CD4-positive, alpha-beta T cell treated with Interleukin-15 for 1 hour (primary cell): ENCODE measurements at regions not wholly inside any gene's neighbourhood (a gene's known extent, or its start where the extent isn't known, plus 50 kb on each side); places are given as distances from the start of the nearest gene placed in this dataset.

Source experiments
- DNase-seq: peaks from one replicate; pipeline ENCODE4 v3.0.0-alpha.2; 2020

DNA sequence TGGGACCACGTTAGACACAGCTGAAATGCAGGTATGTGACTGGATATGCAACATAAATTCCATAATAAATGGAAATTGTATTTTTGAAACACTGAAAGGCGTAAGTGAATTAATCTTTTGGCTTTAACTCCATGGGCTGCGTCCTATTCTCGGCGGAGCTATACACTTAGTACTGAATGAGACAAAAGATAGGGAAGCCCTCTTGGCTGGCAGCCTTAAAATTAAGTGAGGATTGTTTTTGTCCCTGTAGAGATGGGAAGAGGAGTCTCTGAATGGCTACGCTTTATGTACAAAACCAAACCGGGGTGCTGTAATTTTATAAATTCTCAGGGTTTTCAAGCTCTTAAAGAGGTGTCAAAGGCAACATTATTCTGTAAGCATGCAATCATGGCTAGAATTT is 429.8 kb downstream of the QKI start:
- DNase-seq: no peak

- DNase-seq: no peak
Observed at GRCh38 chr6:163843218-163843617, 428.7 kb downstream of the QKI start.

GRCh38 chr6:163842467-163842866 is 427.9 kb downstream of the QKI start:
- DNase-seq: no peak

DNA sequence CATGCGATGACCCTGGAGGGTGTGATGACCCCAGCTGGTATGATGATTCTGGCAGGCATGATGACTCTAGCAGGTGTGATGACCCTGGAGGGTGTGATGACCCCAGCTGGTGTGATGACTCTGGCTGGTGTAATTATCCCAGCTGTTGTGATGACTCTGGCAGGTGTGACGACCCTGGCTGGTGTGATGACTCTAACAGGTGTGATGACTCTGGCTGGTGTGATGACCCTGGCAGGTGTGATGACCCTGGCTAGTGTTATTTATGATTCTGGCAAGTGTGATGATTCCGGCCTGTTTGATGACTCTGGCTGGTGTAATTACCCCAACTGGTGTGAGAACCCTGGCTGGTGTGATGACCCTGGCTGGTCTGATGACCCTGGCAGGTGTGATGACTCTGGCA is 427.2 kb downstream of the QKI start:
- DNase-seq: no peak

- DNase-seq: no peak
Observed at GRCh38 chr6:163841326-163841725, 426.8 kb downstream of the QKI start.

- no peak for DNase-seq
Observed at GRCh38 chr6:163840880-163841279, 426.4 kb downstream of the QKI start.

DNA sequence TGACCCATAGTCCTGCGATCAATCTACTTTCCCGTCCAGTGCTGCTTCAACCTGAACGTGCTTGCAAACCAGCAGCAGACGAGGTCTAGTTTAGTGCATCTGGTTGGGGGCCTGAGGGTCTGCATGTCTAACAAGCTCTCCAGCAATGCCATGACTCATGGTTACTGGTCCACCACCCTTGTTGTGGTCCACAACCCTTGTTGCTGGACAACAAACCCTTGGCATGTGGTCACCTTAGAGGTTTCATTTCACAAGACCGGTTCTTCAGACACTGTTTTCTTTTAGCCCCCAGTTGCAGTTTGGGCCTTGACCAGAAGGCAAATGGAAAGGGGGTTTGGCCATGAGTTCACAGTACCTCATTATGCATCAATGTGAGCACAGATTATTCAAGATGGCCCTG is 424.8 kb downstream of the QKI start:
- DNase-seq: no peak

GRCh38 chr6:163837691-163838431 is 423.3 kb downstream of the QKI start:
- DNase-seq: no peak

DNA sequence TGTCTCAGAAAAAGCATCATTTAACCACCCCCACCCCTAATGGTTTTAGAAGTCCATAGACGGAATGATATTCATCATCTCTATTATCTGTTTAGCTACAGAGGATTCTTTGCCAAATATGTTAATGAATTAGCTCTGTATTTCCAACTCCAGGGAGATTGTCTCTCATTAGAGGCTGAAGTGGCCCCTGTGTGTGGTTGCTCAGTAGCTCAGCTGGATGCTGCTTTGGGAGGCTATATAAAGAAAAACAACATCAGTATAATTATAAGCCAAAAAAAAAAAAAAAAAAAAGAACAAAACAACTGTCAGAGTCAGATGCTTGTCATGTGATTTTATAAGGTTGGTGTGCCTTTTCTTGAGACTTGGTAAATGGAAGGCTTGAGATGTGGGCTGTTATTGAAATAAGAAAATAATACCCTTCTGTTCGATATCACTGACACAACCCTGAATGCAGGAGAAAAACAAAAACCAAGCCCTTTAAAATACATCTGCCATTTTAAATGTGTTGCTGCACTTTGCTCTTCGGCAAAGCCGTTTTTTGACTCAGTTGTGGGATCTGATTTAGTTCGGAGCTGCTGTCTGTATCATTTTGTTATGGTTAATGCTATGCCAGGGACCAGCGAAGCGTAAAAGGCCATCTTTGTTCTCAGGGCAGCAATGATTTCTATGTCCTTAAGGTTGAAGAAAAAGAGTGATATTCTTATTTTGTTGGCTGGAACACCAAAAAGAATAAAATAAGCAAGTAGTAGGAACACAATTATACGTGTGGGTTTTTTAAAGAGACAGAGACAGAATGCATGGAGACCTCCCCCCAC is 422.6 kb downstream of the QKI start:
- no peak for DNase-seq

- DNase-seq: no peak
Observed at GRCh38 chr6:163835439-163836171, 421.1 kb downstream of the QKI start.

GRCh38 chr6:163834226-163834970 is 419.9 kb downstream of the QKI start:
- DNase-seq: no peak

- DNase-seq: no peak
Observed at GRCh38 chr6:163831736-163832135, 417.2 kb downstream of the QKI start.

DNA sequence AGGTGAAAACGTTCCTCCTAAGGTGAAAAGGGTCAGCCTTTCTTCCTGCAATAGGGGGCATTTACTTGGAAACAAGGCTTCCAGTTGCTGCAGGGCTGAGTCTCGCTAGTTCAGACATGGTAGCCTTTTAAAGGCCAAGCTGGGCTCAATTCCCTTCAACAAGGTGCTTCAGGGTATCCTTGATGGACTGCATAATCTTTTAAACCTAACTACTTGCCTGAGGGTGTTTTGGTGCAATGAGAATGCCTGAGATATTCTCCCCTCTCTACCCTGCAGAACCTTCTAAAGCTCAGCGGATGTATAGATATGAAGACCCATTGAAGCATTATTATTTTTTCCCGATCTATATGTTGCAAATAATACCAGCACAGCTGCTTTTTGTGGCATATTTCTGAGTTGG is 416.1 kb downstream of the QKI start:
- DNase-seq: no peak

DNA sequence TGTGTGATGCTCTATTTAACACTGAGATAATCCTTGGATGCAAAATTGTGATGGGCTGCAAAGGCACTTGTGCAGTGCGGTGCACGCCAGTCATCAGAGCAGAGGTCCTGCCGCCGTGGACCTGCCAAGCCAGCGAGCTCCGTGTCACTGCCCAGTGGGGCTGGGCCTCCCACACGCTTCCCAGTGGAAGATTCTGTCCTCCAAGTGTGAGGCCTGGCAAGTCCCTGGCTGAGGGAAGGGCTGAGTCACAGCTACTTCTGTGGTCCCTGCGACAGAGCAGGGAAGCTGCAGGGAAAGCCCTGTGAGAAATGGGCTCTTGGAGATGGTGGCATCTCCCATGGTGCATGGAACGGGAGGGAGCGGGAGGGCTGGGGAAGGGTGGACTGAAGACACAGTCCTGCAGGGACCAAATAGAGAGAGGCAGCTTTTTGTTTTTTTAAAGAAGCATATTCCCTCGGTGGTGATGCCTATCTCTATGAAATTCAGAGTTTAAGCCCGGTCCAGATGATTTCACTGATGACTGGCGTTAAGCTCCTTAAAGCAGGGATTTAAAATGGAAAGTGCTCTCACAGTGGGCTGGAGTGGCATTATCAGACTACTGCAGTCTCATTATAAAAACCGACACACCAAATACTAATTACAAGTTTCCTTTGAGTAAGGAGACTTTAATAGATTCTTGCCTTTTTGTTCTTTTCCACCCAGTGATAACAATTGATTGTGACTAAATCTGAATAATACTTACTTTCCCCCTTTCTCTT is 413.7 kb downstream of the QKI start:
- no peak for DNase-seq

DNA sequence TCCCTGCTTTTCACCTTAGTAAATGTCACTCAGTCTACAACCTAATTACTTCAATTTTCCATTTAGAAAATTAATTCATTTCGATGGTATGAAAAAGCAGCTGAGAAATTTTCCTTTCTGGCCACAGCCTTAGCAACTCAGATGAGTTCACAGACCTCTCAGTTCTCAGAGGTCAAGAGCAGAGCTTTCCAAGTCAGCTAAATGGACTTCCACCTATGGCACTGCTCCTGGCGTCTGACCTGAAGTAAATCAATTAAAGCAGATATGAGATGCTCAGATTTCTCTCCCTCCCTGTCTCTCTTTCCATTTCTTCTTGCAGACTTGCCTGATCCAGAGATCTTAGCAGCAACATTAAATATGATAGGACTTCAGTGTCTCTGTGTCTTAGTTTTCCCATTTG is 412.6 kb downstream of the QKI start:
- no peak for DNase-seq

DNA sequence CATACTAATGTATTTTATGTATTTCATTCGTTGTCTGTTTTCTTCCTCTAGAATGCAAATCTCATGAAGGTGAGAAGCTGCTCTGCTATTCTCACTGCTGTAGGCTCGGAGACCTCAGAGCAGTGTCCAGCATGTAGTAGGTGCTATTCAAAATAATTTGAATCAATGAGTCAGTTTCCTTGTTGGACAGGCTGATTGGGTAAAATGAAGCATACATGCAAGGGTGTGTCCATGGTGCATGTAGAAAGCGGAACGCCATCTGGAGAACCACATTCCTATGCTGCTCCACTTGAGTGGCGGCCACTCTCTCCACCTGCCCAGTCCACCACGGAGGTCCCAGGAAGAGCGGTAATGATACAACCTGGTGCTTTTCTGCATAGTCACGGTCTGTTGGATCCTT is 412.1 kb downstream of the QKI start:
- no peak for DNase-seq

DNA sequence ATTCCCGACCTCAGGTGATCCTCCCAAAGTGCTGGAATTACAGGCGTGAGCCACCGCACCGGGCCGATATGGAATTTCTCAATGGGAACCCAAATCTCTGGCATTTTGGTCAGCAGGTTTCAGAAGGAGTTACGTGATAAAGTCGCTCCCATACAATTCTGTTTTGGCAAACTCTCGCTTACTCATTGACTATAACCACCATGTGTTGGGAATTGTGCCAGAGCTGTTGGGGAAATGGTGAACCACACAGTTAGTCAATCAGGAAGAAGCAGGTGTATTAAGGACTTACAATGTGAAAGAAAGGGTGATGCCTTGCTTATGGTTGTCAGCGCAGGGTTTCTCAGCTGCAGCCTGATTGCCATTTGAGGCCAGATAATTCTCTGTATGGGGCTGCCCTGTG is 410.5 kb downstream of the QKI start:
- DNase-seq: no peak

- DNase-seq: no peak
Observed at GRCh38 chr6:163823577-163823976, 409.1 kb downstream of the QKI start.

DNA sequence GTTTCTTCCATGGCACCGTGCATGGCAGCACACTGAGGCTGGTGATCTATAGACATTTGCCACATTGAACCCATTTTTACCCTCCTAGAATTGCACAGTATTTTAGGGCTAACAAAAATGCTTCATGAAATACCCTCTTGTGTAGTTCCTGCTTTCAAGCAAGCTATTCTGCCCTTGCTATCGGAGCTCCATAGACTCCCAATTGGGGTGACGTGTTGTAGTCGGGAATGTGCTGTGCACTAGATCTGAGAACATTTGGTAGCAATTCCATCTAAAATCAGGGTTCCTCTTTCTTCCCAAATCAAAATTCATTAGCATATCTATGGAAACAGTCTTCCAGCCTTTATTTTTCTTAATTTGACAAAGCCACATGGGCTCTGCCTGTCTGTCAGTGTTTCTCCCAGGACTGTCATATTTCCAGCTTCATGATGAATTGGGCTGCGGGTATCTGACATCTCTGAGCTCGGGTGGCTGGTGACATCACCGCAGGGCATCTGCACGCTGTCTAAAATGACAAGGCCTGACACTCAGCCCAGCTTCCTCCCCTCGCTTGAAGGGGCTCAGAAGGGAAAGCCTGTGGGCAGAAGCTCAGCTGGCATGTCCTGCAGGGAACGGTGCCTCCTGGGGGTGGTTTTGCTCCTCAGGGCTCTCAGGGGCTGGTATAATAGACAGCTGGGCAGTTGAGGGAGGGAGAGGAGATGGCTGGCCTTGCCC is 406.4 kb downstream of the QKI start:
- DNase-seq: no peak

- no peak for DNase-seq
Observed at GRCh38 chr6:163820171-163820570, 405.7 kb downstream of the QKI start.

GRCh38 chr6:163818719-163819118 is 404.2 kb downstream of the QKI start:
- no peak for DNase-seq

DNA sequence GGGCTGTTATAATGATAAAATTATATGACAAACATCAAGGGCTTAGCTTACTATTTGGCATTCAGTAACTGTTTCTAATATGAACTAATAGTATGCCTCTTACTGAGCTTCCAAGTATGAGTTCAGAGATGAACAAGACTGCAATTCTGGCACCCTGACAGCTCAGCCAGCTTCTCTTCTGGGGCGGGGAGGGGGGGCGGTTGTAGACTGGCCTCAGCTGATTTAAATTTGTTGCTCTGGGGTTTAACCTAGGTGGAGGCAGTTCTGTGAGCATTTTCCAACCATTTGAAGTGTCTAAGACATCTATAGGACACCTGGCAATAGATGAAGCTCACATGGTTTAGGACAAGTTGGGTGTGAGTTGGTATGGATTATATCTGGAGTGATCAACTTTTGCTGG is 401.9 kb downstream of the QKI start:
- no peak for DNase-seq
